ENCODE measurements at regions not wholly inside any gene's neighbourhood (a gene's known extent, or its start where the extent isn't known, plus 50 kb on each side); places are given as distances from the start of the nearest gene placed in this dataset.
"Not testable (repeated sequence)": the region's sequence is repeated elsewhere in the genome, so short reads cannot be mapped to it uniquely, and the experiment has no call there.

DNA sequence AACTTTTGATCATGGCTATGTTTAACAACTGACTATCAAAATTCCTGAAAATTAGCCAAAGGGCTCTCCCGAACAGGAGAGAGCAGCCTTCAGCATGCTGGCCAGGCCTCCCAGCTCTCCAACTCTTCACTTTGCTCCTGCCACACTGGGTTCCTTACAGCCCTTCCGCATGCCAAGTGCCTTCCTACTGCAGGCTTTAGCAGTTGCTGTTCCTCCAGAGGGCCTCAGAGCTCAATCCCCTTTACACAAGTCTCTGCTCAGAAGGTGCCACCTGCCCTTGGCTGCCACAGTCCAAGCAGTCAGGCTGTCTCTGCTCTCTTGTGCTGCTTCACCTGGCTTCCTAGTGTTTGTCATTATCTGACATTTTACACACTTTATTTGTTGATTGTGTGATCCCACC is 553.1 kb upstream of the PPP2R3A start:
- no peak for DNase-seq

GRCh38 chr3:135416182-135416581 is 549.3 kb upstream of the PPP2R3A start:
- DNase-seq = no peak

GRCh38 chr3:135419155-135419554 is 546.4 kb upstream of the PPP2R3A start:
- DNase-seq = no peak

DNA sequence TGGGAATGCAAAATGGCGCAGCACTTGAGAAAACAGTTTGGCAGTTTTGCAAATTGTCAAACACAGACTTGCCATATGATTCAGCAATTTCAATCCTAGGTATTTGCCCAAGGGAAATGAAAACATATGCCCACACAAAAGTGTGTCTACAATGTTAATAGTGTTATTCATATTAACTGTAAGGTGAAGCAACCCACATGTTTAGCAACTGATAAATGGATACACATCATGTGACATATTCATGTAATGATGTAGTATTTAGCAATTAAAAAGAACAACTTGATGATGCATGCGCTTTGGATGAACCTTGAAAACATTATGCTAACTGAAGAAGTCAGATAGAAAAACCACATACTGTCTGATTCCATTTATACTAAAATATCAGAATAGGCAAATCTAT is 539.0 kb upstream of the PPP2R3A start:
- no peak for DNase-seq

DNA sequence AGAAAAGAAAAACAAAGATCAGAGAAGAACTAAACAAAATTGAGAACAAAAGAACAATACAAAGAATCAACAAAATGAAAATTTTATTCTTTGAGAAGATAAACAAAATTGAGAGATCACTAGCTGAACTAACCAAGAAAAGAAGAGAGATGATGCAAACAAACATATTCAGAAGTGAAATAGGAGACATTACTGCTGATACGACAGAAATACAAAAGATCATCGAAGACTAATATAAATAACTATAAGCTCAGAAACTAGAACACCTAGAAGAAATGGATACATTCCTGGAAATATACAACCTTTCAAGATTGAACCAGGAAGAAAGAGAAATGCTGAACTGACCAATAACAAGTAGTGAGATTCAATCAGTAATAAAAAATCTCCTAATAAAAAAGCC is 533.1 kb upstream of the PPP2R3A start:
- DNase-seq = no peak

DNA sequence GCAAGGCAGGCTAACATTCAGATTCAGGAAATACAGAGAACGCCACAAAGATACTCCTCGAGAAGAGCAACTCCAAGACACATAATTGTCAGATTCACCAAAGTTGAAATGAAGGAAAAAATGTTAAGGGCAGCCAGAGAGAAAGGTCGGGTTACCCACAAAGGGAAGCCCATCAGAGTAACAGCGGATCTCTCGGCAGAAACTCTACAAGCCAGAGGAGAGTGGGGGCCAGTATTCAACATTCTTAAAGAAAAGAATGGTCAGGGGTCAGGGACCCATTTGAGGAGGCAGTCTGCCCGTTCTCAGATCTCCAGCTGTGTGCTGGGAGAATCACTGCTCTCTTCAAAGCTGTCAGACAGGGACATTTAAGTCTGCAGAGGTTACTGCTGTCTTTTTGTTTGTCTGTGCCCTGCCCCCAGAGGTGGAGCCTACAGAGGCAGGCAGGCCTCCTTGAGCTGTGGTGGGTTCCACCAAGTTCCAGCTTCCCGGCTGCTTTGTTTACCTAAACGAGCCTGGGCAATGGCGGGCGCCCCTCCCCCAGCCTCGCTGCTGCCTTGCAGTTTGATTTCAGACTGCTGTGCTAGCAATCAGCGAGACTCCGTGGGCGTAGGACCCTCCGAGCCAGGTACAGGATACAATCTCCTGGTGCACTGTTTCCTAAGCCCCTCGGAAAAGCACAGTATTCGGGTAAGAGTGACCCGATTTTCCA is 526.5 kb upstream of the PPP2R3A start:
- DNase-seq = not testable (repeated sequence)

DNA sequence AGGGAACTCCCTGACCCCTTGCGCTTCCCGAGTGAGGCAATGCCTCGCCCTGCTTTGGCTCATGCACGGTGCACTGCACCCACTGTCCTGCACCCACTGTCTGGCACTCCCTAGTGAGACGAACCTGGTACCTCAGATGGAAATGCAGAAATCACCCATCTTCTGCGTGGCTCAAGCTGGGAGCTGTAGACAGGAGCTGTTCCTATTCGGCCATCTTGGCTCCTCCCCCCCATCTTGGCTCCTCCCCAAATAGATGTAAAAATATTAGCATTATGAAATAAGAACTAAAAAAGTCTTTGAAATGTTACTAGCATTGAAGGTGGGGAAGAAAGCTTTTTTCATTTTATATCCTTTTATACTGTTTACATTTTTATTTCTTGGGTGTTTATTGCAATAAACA is 525.9 kb upstream of the PPP2R3A start:
- not testable (repeated sequence) for DNase-seq

DNA sequence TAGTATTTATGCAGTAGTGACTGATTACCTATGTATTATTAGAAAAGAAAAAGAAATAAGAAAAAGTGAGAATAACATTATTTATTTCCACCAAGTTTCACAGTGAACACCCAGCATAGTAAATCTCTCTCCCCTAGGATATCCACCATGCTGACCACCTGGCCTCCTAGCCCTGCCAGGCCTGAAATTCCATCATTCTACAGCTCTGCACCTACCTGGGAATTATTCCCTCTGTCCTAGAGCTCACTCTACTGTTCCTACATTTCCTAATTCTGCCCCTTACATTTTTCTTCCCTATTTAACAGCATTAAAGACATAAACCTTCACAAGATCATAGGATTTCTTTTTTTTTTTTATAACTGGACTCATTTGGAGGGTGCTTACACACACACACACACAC is 525.3 kb upstream of the PPP2R3A start:
- DNase-seq = no peak

DNA sequence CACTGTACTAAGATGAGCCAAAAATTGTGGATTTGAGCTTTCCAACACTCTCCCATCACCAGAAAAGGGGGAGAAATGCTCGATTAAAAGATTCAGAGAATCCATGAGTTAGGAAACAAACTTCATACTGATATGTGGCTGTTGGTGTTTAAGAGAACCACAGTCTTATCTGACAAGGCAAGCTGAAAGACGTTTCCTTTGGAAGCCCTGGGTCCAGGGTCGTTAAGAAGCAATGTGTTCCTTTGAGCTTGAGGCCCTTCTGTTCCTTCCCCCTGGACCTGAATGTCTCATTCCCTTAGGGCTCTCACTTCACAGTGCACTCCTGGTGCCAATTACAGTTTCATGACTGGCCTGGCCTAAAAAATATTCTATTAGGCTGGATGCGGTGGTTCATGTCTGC is 524.8 kb upstream of the PPP2R3A start:
- no peak for DNase-seq

GRCh38 chr3:135444058-135444457 is 521.5 kb upstream of the PPP2R3A start:
- no peak for DNase-seq

DNA sequence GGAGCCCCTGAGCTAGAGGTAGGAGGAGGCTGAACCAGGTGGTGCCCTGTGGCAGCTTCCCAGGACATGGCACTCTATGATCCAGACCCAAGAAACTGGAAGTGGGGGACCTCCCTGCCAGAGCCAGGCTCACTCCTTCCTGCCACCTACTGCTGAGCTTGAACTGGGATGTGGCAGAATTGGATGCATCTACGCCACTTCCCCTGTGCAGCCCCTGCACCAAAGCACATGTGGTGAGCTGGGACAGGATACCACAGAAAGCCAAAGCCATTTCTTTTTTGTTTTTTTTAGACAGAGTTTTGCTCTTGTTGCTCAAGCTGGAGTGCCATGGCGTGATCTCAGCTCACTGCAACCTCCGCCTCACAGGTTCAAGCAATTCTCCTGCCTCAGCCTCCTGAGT is 518.0 kb upstream of the PPP2R3A start:
- DNase-seq = no peak

DNA sequence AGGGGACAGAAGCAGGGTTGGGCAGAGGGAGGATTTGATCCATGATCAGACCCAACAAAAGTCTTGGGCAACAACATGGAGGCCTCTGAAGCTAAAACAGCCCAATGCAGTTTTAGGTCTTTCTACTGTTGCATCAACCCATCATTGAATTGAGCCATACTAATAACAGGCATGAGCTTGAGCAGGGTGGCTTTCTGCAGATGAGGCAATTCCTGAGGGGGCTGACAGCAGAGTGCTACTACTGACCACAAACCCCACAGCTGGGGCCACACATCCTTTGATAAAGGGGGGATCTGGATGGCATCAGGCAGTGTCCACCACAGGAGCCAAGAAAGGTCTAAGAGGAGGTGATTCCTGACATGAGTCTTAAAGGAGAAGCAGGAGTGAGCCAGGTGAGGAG is 517.0 kb upstream of the PPP2R3A start:
- DNase-seq = no peak

DNA sequence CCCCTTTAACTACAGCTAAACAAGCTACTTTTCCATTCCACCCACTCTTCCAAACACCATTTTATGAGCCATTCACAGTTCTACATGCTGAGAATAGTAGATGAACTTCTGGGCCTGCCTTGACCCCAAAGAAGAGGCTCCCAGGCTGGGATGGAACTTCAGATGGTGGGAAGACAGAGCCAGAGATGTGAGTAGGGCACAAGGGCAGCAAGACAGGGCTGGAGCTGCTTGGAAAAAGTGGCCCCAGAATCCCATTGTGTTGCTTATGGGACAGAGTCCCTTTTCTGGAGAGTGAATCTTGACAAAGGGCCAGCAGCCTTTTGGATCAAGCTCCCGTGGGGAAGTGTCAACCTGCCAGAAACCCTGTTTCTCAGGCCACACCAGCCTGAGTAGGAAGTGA is 516.5 kb upstream of the PPP2R3A start:
- DNase-seq = no peak

DNA sequence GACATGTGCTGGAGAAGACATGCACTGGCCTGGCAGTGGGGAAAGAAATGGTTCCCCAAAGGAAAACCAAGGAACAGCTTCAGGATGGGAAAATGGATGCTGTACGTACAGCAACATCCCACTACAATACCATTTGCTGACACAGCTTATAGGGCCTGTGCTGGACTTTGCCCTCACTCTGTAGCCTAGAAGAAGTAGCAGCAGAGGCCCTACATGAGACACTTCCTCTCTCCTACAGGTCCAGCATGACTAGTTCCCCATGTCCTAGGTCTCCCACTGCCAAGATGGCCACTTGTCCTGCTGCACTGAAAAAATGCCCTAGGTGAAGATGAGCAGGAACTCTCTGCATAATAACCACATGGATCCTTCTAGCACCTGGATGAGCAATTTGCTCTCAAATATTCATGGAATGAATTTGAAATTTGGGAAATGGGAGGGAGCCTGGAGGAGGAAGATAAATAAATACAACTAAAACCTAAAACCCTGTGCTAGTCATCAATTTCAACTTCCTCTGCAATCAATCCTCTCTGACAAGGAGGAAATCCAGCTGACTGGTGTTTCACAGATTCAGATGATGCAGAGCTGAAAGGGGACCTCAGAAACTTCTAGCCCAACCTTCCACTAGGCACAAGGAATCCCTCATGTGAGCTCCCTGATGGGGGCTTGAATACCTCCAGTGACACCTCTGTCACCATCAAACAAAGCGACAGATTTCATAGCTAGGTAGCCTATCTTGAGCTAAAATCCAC is 514.3 kb upstream of the PPP2R3A start:
- no peak for DNase-seq

DNA sequence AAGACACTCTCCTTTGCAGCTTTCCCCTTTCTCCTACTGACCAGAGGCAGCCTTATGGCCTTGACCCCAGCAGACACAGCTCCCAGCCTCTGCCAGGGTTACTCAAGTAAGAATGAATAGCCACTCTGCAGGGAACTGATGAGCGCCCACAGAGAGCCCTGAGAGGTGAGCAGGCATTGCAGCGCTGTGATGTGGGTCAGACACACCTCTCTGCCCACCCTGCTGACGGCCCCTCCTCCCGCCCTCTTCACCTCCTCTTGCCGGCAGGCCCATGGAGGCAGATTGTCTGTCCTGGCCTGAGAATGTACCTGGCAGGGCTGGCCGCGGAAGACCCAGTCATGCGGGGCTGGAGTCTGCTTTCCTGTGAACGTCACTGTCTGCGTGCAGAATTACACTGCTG is 512.6 kb upstream of the PPP2R3A start:
- no peak for DNase-seq

GRCh38 chr3:135453326-135453725 is 512.2 kb upstream of the PPP2R3A start:
- no peak for DNase-seq

- no peak for DNase-seq
These were observed 510.6 kb upstream of the PPP2R3A start for GRCh38 chr3:135454890-135455289.

GRCh38 chr3:135456108-135456790 is 509.3 kb upstream of the PPP2R3A start:
- no peak for DNase-seq

- no peak for DNase-seq
These were observed 506.8 kb upstream of the PPP2R3A start for GRCh38 chr3:135458541-135459322.

DNA sequence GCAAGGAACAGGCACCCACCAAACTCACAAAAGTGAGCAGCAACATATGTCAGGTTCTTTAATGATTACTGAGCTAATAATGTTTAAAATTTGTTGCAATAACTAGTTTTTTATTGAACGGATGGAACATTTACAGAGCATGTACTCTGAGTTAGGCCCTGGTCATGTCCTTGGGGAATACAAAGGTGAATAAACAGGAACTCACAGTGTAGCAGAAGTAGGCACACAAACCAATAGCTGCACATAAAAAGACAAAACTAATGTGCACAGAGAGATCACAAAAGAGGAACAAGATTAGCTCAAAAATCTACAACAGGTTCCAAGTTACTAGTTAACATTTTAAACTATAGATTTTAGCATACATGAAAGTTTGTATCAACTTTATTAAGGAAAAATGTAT is 505.3 kb upstream of the PPP2R3A start:
- DNase-seq = no peak

GRCh38 chr3:135471911-135472310 is 493.6 kb upstream of the PPP2R3A start:
- DNase-seq = no peak

DNA sequence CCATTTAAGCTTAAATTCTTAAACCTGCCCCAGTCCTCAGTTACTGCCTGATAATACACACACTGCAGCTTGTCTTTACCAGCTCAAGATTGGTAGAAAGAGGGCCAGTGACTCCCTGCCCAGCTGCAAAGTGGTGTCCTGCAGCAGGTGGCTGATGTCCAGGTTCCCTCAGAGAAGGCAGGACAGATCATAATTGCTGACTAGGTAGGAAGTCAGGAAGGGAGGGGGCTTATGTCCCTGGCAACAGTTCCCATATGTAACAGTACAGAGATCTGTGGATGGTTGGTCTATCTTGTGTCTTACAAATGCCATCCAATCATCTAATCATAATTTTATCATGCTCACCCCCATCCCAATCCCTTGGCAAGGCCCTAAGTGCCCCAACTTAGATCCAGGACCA is 492.1 kb upstream of the PPP2R3A start:
- DNase-seq = no peak

DNA sequence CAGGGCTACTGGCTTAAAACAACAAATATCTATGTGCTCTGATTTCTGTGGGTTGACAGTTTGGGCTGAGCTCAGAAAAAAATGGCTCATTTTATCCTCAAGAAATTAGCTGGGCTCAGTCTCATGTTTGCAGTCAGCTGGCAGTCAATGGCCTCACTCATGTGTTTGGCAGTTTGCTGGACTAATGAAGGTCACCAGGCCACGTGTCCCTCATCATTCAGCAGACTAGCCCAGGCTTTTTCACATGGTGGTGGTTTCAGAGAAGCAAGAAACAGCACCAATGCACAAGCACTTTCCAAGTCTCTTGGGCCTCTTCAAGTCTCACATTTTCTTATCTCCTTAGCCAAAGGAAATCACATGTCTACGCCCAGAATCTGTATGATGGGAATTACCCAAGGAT is 478.3 kb upstream of the PPP2R3A start:
- no peak for DNase-seq
